ENCODE measurements at regions not wholly inside any gene's neighbourhood (a gene's known extent, or its start where the extent isn't known, plus 50 kb on each side); places are given as distances from the start of the nearest gene placed in this dataset.
"Not testable (repeated sequence)": the region's sequence is repeated elsewhere in the genome, so short reads cannot be mapped to it uniquely, and the experiment has no call there.

GRCh38 chr10:4396401-4397283 is 429.4 kb upstream of the AKR1E2 start:
- Histone ChIP-seq H3K36me3 (no peaks in the 10 kb centered on the region), H3K4me1 (no peaks in the 10 kb centered on the region), H3K9me3 (no peaks in the 10 kb centered on the region), H3K27me3 (no peaks in the 10 kb centered on the region), H3K27ac (no peak overlapping the region), H3K4me3 (no peak overlapping the region)
- intact Hi-C loops (cut with DNase I; ENCODE audit: low total_unique reads) = no loop called here
- no peak for ATAC-seq
- in situ Hi-C loops (cut with MboI; ENCODE audit: low sequenced_read_pairs in 4 of 4) = no loop called here
- TF ChIP-seq, protein P1, sequence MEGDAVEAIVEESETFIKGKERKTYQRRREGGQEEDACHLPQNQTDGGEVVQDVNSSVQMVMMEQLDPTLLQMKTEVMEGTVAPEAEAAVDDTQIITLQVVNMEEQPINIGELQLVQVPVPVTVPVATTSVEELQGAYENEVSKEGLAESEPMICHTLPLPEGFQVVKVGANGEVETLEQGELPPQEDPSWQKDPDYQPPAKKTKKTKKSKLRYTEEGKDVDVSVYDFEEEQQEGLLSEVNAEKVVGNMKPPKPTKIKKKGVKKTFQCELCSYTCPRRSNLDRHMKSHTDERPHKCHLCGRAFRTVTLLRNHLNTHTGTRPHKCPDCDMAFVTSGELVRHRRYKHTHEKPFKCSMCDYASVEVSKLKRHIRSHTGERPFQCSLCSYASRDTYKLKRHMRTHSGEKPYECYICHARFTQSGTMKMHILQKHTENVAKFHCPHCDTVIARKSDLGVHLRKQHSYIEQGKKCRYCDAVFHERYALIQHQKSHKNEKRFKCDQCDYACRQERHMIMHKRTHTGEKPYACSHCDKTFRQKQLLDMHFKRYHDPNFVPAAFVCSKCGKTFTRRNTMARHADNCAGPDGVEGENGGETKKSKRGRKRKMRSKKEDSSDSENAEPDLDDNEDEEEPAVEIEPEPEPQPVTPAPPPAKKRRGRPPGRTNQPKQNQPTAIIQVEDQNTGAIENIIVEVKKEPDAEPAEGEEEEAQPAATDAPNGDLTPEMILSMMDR (IDR thresholded peaks at IDR 0.05 in 4 of 5, conservative IDR thresholded peaks at IDR 0.05 in 1 of 5) = no peak
- no peak for TF ChIP-seq POLR2A (IDR thresholded peaks at IDR 0.05)
- DNase-seq = no peak

- H3K4me1 ChIP-seq = no peaks in the 10 kb centered on the region
- no peaks in the 10 kb centered on the region for H3K9me3 ChIP-seq
- ATAC-seq (no peak), DNase-seq (no peak)
- no peak overlapping the region for H3K27ac ChIP-seq
- intact Hi-C loops (cut with DNase I; ENCODE audit: low total_unique reads) (no loop called here), in situ Hi-C loops (cut with MboI; ENCODE audit: low sequenced_read_pairs in 4 of 4) (no loop called here)
- H3K36me3 ChIP-seq = no peaks in the 10 kb centered on the region
- TF ChIP-seq POLR2A (IDR thresholded peaks at IDR 0.05) = no peak
- TF ChIP-seq, protein P1 (IDR thresholded peaks at IDR 0.05 in 4 of 5, conservative IDR thresholded peaks at IDR 0.05 in 1 of 5) = no peak
- H3K4me3 ChIP-seq = no peak overlapping the region
- no peaks in the 10 kb centered on the region for H3K27me3 ChIP-seq
Measured at GRCh38 chr10:4395731-4396130, 430.3 kb upstream of the AKR1E2 start.

DNA sequence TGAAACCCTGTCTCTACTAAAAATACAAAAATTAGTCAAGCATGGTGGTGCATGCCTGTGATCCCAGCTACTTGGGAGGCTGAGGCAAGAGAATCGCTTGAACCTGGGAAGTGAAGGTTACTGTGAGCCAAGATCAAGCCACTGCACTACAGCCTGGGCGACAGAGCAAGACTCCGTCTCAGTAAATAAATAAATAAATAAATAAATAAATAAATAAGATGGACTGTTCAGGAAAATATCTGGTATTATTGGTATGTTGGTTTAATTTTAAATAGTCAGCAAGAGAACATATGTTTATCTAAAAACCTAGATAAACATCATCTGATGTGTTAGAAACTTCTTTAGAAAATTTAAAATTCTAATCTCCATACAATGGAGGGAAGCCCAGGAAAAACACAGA is 431.6 kb upstream of the AKR1E2 start:
- ATAC-seq; in situ Hi-C loops (cut with MboI; ENCODE audit: low sequenced_read_pairs in 4 of 4); H3K4me3 ChIP-seq; H3K4me1 ChIP-seq; H3K27ac ChIP-seq; H3K9me3 ChIP-seq; DNase-seq; H3K27me3 ChIP-seq; H3K36me3 ChIP-seq; intact Hi-C loops (cut with DNase I; ENCODE audit: low total_unique reads): not testable (repeated sequence)

- Histone ChIP-seq H3K36me3 (no peaks in the 10 kb centered on the region), H3K4me1 (no peaks in the 10 kb centered on the region), H3K27me3 (no peaks in the 10 kb centered on the region), H3K9me3 (no peaks in the 10 kb centered on the region), H3K27ac (no peak overlapping the region), H3K4me3 (no peak overlapping the region)
- TF ChIP-seq, protein P1 (IDR thresholded peaks at IDR 0.05 in 4 of 5, conservative IDR thresholded peaks at IDR 0.05 in 1 of 5) = no peak
- TF ChIP-seq POLR2A (IDR thresholded peaks at IDR 0.05) = no peak
- DNase-seq (no peak), ATAC-seq (no peak)
- intact Hi-C loops (cut with DNase I; ENCODE audit: low total_unique reads) = no loop called here
- in situ Hi-C loops (cut with MboI; ENCODE audit: low sequenced_read_pairs in 4 of 4) = no loop called here
Measured at GRCh38 chr10:4391683-4392082, 434.3 kb upstream of the AKR1E2 start.

DNA sequence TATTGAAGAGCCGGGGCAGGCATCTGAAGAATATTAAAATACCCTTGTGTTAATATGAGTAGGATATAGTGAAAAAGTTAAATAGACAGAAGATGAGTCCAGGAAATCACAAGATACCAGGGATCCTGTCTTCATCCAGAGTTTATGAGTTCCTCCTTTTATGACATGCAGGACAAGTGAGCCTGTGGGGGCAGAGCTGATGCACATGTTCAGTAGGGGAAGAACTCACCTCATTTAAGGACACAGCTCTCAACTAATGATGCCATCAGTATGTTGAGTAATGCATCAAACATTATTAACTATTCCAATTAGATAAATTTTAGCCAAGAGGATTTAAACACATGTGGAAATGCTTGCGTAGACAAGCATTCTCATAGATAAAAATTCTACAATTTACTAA is 435.8 kb upstream of the AKR1E2 start:
- TF ChIP-seq, protein P1 (IDR thresholded peaks at IDR 0.05 in 4 of 5, conservative IDR thresholded peaks at IDR 0.05 in 1 of 5) = no peak
- no peaks in the 10 kb centered on the region for H3K4me1 ChIP-seq
- H3K27ac ChIP-seq = no peak overlapping the region
- intact Hi-C loops (cut with DNase I; ENCODE audit: low total_unique reads) = no loop called here
- H3K36me3 ChIP-seq = no peaks in the 10 kb centered on the region
- DNase-seq (no peak), ATAC-seq (no peak)
- H3K27me3 ChIP-seq = no peaks in the 10 kb centered on the region
- H3K9me3 ChIP-seq = no peaks in the 10 kb centered on the region
- in situ Hi-C loops (cut with MboI; ENCODE audit: low sequenced_read_pairs in 4 of 4) = no loop called here
- no peak overlapping the region for H3K4me3 ChIP-seq
